ENCODE measurements at regions not wholly inside any gene's neighbourhood (a gene's known extent, or its start where the extent isn't known, plus 50 kb on each side); places are given as distances from the start of the nearest gene placed in this dataset.

- no peak overlapping the region for H3K4me3 Mint-ChIP-seq
- H3K27ac Mint-ChIP-seq: no peak overlapping the region
- TF ChIP-seq, protein P1, sequence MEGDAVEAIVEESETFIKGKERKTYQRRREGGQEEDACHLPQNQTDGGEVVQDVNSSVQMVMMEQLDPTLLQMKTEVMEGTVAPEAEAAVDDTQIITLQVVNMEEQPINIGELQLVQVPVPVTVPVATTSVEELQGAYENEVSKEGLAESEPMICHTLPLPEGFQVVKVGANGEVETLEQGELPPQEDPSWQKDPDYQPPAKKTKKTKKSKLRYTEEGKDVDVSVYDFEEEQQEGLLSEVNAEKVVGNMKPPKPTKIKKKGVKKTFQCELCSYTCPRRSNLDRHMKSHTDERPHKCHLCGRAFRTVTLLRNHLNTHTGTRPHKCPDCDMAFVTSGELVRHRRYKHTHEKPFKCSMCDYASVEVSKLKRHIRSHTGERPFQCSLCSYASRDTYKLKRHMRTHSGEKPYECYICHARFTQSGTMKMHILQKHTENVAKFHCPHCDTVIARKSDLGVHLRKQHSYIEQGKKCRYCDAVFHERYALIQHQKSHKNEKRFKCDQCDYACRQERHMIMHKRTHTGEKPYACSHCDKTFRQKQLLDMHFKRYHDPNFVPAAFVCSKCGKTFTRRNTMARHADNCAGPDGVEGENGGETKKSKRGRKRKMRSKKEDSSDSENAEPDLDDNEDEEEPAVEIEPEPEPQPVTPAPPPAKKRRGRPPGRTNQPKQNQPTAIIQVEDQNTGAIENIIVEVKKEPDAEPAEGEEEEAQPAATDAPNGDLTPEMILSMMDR (conservative IDR thresholded peaks at IDR 0.05): no peak
- peaks cover 17% of the 10 kb centered on the region for H3K9me3 Mint-ChIP-seq
- no peaks in the 10 kb centered on the region for H3K4me1 Mint-ChIP-seq (ENCODE audit: unreplicated experiment)
- no peak for DNase-seq (ENCODE audit: extremely low spot score, unreplicated experiment)
- H3K27me3 Mint-ChIP-seq: no peaks in the 10 kb centered on the region
- no peaks in the 10 kb centered on the region for H3K36me3 Mint-ChIP-seq
Observed at GRCh38 chr3:5826467-5826866, 639.0 kb downstream of the EDEM1 start.

- peaks cover 16% of the 10 kb centered on the region for H3K9me3 Mint-ChIP-seq
- no peaks in the 10 kb centered on the region for H3K27me3 Mint-ChIP-seq
- no peak for DNase-seq (ENCODE audit: extremely low spot score, unreplicated experiment)
- TF ChIP-seq, protein P1 (conservative IDR thresholded peaks at IDR 0.05): no peak
- no peaks in the 10 kb centered on the region for H3K36me3 Mint-ChIP-seq
- no peak overlapping the region for H3K4me3 Mint-ChIP-seq
- H3K4me1 Mint-ChIP-seq (ENCODE audit: unreplicated experiment): no peaks in the 10 kb centered on the region
- no peak overlapping the region for H3K27ac Mint-ChIP-seq
Observed at GRCh38 chr3:5828251-5828650, 640.7 kb downstream of the EDEM1 start.

GRCh38 chr3:5840056-5840455 lies 652.5 kb downstream of the EDEM1 start:
- Mint-ChIP-seq H3K27me3 (no peaks in the 10 kb centered on the region), H3K4me3 (no peak overlapping the region), H3K36me3 (no peaks in the 10 kb centered on the region), H3K4me1 (ENCODE audit: unreplicated experiment) (peaks cover 16% of the 10 kb centered on the region), H3K27ac (no peak overlapping the region), H3K9me3 (peaks cover 11% of the 10 kb centered on the region)
- TF ChIP-seq, protein P1 (conservative IDR thresholded peaks at IDR 0.05): no peak
- DNase-seq (ENCODE audit: extremely low spot score, unreplicated experiment): no peak

DNA sequence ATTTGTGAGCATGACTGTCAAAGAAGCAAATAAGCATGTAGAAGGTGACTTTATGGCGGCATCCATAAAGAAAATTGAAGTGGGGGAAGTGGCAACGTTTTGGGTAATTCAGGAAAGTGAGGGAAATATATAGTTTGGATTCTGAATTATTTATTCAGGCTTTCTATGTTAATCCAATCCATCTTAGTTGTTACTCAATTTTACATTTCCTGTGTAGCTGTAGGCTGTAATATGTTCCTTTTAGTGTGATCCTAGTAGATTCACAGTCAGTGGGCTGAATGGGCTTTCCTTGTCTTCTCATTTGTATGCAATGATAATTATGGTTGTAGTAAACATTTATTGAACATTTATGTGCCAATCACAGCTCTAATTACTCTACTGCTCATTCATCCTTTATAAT lies 654.1 kb downstream of the EDEM1 start:
- Mint-ChIP-seq H3K36me3 (no peaks in the 10 kb centered on the region), H3K4me3 (no peak overlapping the region), H3K4me1 (ENCODE audit: unreplicated experiment) (peaks cover 16% of the 10 kb centered on the region), H3K27ac (no peak overlapping the region), H3K27me3 (no peaks in the 10 kb centered on the region), H3K9me3 (peaks cover 6% of the 10 kb centered on the region)
- no peak for DNase-seq (ENCODE audit: extremely low spot score, unreplicated experiment)
- TF ChIP-seq, protein P1 (conservative IDR thresholded peaks at IDR 0.05): no peak

DNA sequence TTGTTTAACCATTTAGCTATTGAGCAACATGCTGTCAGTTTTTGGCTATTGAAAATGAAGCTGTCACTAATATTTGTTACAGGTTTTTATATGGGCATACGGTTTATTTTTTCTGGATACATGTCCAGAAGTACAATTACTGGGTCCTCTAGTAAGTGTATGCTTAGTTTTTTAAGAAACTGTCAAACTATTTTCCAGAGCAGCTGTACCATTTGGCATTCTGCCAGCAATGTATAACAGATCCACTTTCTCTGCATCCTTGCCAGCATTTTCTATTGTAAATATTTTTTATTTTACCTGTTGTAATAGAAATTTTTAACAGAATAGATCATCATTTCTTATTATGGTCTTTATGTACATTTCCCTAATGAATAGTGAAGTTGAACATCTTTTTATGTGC lies 658.8 kb downstream of the EDEM1 start:
- Mint-ChIP-seq H3K4me1 (ENCODE audit: unreplicated experiment) (no peaks in the 10 kb centered on the region), H3K36me3 (no peaks in the 10 kb centered on the region), H3K9me3 (peaks cover 9% of the 10 kb centered on the region), H3K27ac (no peak overlapping the region), H3K4me3 (no peak overlapping the region), H3K27me3 (no peaks in the 10 kb centered on the region)
- TF ChIP-seq, protein P1 (conservative IDR thresholded peaks at IDR 0.05): no peak
- DNase-seq (ENCODE audit: extremely low spot score, unreplicated experiment): no peak

GRCh38 chr3:5861151-5861550 lies 673.6 kb downstream of the EDEM1 start:
- Mint-ChIP-seq H3K4me3 (no peak overlapping the region), H3K4me1 (ENCODE audit: unreplicated experiment) (no peaks in the 10 kb centered on the region), H3K27ac (no peak overlapping the region), H3K9me3 (no peaks in the 10 kb centered on the region), H3K36me3 (no peaks in the 10 kb centered on the region), H3K27me3 (no peaks in the 10 kb centered on the region)
- no peak for DNase-seq (ENCODE audit: extremely low spot score, unreplicated experiment)
- TF ChIP-seq, protein P1 (conservative IDR thresholded peaks at IDR 0.05): no peak
